ENCODE measurements at regions not wholly inside any gene's neighbourhood (a gene's known extent, or its start where the extent isn't known, plus 50 kb on each side); places are given as distances from the start of the nearest gene placed in this dataset.

DNA sequence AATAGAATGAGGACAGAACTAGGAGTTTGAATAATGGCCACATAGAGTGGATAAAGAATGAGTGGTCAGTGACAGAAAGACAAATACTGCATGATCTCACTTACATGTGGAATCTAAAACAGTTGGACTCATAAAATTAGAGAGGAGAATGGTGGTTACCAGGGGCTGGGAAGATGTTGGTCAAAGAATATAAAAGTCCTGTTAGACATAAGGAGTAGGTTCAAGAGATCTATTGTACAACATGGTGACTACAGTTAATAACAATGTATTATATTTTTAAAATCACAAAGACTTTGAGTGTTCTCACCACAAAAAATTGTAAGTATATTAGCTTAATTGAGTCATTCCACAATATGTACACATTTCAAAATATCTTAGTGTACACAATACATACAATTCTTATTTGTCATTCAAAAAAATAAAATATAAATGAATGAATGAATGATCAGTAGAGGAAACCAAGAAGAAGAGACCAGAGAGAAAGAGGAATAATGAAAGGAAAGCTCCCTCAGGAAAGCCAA is 177.9 kb upstream of the VRK2 start:
- no peaks in the 10 kb centered on the region for H3K27me3 ChIP-seq (ENCODE audit: control insufficient read depth, insufficient read depth, low read length)
- no peak overlapping the region for H3K4me3 ChIP-seq (ENCODE audit: low read depth, low read length)
- H3K36me3 ChIP-seq (ENCODE audit: control insufficient read depth, insufficient read depth, low read length) = no peaks in the 10 kb centered on the region
- TF ChIP-seq, protein P1, sequence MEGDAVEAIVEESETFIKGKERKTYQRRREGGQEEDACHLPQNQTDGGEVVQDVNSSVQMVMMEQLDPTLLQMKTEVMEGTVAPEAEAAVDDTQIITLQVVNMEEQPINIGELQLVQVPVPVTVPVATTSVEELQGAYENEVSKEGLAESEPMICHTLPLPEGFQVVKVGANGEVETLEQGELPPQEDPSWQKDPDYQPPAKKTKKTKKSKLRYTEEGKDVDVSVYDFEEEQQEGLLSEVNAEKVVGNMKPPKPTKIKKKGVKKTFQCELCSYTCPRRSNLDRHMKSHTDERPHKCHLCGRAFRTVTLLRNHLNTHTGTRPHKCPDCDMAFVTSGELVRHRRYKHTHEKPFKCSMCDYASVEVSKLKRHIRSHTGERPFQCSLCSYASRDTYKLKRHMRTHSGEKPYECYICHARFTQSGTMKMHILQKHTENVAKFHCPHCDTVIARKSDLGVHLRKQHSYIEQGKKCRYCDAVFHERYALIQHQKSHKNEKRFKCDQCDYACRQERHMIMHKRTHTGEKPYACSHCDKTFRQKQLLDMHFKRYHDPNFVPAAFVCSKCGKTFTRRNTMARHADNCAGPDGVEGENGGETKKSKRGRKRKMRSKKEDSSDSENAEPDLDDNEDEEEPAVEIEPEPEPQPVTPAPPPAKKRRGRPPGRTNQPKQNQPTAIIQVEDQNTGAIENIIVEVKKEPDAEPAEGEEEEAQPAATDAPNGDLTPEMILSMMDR (IDR thresholded peaks at IDR 0.05; ENCODE audit: insufficient read depth, low read length, severe bottlenecking) = no peak
- DNase-seq (ENCODE audit: low read depth) = peak; percentile 51
- no peak for FAIRE-seq

DNA sequence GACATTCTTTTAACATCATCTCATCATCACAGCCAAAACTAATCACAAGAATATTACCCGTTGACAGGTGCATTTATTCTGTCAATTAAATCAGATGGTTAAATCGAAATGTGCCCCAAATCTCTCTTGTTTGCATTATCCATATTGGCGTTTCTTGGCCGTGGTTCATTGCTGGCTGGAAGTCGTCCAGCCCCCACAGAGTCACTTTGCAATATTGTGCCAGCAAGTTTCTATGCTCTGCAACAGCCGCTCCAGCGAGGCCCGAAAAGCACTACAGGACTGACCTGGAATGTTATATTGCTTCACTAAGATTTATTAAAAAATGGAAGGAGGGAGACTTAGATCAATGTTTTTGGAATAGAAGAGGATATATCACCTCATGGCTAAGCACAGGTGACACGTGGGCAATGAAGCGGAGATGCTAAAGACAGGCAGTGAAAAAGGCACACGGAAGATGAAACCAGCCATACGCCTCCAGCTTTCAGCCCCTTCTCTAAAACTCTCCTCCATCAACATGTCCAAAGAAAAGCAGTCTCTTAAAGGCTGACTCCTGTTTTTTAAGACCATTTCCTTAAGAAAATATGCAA is 176.8 kb upstream of the VRK2 start:
- Histone ChIP-seq H3K36me3 (ENCODE audit: control insufficient read depth, insufficient read depth, low read length) (no peaks in the 10 kb centered on the region), H3K4me3 (ENCODE audit: low read depth, low read length) (no peak overlapping the region), H3K27me3 (ENCODE audit: control insufficient read depth, insufficient read depth, low read length) (no peaks in the 10 kb centered on the region)
- no peak for FAIRE-seq
- no peak for DNase-seq (ENCODE audit: low read depth)
- TF ChIP-seq, protein P1 (IDR thresholded peaks at IDR 0.05; ENCODE audit: insufficient read depth, low read length, severe bottlenecking) = no peak

DNA sequence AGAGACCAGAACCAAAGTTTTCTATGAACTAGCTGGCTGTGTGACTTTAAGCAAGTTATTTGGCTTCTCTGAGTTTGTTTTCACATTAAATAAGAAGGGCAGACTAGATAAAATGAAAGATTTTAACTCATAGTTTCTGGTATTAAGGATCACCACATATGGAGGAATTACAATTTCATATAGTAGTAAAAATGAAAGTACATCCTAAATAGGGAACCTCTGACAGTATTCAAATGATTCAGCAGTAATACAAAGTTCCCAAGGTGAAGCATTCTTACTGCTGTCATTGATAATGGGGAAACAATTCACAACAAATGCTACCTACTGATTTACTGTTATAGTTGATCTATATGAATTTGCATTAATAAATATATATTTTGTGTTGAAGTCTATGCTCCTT is 170.3 kb upstream of the VRK2 start:
- DNase-seq (ENCODE audit: low read depth) = no peak
- H3K4me3 ChIP-seq (ENCODE audit: low read depth, low read length) = no peak overlapping the region
- no peaks in the 10 kb centered on the region for H3K27me3 ChIP-seq (ENCODE audit: control insufficient read depth, insufficient read depth, low read length)
- no peak for FAIRE-seq
- no peaks in the 10 kb centered on the region for H3K36me3 ChIP-seq (ENCODE audit: control insufficient read depth, insufficient read depth, low read length)
- TF ChIP-seq, protein P1 (IDR thresholded peaks at IDR 0.05; ENCODE audit: insufficient read depth, low read length, severe bottlenecking) = no peak

DNA sequence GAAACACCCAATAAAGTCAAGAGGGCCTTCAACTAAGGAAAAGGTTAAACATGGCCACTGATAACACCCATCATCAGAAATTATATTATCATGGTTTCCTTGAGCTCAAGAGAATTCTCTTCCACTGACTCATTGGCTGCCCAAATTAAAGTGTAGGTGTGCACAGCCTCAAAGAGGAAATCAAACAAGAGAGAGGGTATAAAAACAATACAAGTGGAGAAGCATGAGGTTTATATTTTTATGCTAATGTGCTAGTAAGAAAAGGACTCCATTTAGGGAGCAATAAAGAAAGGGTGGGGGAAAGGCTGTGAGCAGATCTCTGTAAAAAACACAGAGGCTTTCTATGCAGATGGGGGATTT is 168.8 kb upstream of the VRK2 start:
- FAIRE-seq (no peak), DNase-seq (ENCODE audit: low read depth) (peak; percentile 19)
- no peaks in the 10 kb centered on the region for H3K27me3 ChIP-seq (ENCODE audit: control insufficient read depth, insufficient read depth, low read length)
- no peaks in the 10 kb centered on the region for H3K36me3 ChIP-seq (ENCODE audit: control insufficient read depth, insufficient read depth, low read length)
- H3K4me3 ChIP-seq (ENCODE audit: low read depth, low read length) = no peak overlapping the region
- TF ChIP-seq, protein P1 (IDR thresholded peaks at IDR 0.05; ENCODE audit: insufficient read depth, low read length, severe bottlenecking) = no peak

DNA sequence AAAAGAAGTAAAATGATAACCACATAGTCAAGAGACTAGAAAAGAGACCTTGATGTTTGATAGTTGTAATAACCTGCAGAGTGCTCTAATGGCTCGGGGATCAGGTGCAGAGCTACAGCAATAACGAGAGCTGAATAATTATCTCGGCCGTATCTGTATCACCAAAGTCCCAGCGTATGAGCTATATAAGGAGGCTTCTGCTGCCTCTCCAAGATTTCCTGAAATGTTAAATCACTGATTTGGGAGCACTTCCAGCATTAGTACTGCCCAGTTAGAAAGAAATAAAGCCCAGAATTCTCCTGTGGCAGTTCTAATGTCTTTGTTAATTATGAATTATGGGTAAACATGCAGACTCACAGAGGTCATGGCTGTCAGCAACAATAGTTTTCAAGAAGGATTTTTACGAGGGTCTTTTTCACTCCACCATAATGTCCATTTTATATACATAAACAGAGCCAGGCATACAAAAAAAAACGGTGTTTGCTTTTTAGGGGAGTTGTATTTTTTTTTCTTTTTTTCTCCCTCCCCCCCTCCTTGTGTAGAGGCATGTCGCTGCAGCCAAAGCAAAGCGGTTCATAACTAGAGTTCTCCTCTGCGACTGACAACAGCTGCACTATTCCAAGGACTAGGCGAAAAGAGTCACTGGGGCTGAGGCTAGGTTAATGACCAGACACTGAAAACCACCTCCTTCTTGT is 168.3 kb upstream of the VRK2 start:
- H3K4me3 ChIP-seq (ENCODE audit: low read depth, low read length) = no peak overlapping the region
- no peak for FAIRE-seq

More for the DNA sequence above, 168.3 kb upstream of the VRK2 start:
- Histone ChIP-seq H3K36me3 (ENCODE audit: control insufficient read depth, insufficient read depth, low read length) (no peaks in the 10 kb centered on the region), H3K27me3 (ENCODE audit: control insufficient read depth, insufficient read depth, low read length) (no peaks in the 10 kb centered on the region)
- no peak for DNase-seq (ENCODE audit: low read depth)
- TF ChIP-seq, protein P1 (IDR thresholded peaks at IDR 0.05; ENCODE audit: insufficient read depth, low read length, severe bottlenecking) = no peak
